ENCODE measurements at regions not wholly inside any gene's neighbourhood (a gene's known extent, or its start where the extent isn't known, plus 50 kb on each side); places are given as distances from the start of the nearest gene placed in this dataset.

GRCh38 chr20:23279836-23280235 lies 70.8 kb upstream of the NXT1 start:
- no peak for DNase-seq

- DNase-seq: no peak
Observed at GRCh38 chr20:23278172-23278571, 72.4 kb upstream of the NXT1 start.

- no peak for DNase-seq
Observed at GRCh38 chr20:23277316-23277715, 73.3 kb upstream of the NXT1 start.

- no peak for DNase-seq
Observed at GRCh38 chr20:23273776-23274175, 76.8 kb upstream of the NXT1 start.

DNA sequence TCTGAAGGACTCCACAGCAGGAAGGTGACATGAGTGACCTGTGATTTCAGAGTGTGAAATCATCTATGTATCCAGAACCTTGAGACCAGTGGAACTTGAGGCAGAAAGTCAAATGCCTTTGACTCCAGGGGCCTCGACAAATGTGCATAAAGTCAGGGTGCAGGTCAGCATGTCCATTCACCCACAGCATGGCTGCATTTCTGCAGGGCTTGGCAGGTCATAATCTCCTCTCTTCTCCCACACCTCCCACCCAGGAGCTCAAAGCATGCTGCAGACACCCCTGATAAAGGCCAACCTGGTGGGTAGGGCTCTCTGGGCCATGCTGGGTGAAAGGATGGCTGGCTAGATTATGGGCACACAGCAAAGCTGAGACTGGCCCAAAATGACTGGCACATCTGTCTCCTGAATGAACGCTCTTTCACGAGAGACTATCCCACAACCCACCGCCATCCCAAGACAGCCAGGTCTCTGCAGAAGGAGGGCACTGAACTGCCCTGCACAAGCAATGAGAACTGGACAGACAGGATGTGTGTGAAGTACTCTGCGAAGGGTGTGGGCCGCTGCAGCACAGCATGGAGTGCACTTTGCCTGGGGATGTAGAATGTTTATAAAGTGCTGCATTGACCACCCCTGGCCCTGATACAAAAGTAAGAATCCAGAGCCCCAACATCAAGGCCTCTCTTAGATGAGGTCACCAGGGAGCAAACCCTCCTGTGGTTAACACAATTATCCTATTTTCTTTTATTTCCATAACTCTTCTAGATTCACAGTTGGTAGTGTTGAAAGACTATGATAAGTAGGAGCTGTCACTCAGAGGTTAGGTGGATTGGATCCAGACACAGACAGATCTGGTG lies 78.2 kb upstream of the NXT1 start:
- DNase-seq: no peak

DNA sequence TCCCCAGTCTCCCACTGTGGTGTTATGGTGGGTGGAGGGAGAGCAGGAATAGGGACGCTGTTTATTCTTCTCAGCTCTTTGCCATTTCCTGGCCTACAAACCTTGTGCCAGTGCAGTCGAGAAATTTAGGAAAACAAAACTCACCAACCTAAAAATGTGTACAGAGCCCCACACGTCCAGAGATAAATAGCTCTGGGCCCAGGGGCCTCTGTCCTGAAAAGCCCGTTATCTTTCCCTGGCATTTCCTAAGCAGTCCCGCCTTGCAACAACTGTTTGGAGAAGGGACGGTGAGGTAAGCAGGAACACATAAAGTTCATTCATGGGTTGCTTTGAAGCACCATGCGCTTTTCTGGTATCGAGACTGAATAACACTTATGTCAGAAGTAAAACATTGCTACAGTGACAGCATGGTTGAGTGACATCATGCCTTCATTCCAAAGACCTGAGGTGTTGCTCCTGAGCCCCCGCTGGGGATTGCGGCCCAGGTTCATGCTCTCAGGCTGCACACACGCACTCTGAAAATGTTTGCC lies 80.1 kb upstream of the NXT1 start:
- DNase-seq: no peak

DNA sequence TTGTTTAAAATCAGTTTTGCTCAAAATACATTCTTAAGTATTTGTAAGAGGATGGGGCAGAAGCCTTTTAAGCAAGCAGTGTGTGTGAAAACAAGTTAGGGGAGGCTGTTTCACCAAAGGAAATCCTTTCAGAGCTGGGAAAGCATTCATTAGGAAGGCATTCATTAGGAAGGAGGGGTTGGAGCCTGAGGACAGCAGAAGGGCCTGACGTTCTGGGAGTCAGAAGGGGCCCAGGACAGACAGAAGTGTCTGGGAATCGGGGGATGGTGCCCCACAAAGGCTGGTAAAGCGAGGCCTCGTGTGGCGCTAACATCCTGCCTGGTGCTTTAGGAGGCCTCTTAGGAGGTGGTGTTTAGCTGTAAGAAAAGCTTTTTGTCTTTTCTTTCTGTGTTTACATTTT lies 80.6 kb upstream of the NXT1 start:
- DNase-seq: no peak

DNA sequence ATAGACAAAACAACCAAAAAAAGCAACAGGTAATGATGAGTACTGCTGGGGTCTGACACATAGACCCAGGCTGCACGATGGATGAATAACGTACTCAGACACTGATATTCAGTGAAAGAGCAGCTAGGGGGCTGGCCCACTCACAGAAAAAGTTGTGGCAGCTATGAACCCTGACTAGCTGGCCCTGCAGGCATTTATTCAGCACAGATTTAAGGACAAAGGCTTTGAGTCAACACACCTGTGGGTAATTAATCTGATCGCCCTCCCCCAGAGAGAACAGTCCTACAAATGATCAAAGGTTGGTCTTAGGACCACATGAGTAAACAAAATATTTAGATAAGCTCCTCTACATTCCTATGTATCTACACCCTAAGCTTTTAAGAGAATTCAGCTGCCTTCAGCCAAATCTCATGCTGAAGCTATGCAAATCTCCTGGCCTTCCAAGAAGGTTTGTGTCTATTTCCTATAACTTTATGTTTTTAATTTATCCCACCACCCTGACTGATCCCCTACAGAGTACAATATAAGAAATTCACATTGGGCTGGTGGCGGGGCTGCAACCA lies 81.7 kb upstream of the NXT1 start:
- DNase-seq: no peak

DNA sequence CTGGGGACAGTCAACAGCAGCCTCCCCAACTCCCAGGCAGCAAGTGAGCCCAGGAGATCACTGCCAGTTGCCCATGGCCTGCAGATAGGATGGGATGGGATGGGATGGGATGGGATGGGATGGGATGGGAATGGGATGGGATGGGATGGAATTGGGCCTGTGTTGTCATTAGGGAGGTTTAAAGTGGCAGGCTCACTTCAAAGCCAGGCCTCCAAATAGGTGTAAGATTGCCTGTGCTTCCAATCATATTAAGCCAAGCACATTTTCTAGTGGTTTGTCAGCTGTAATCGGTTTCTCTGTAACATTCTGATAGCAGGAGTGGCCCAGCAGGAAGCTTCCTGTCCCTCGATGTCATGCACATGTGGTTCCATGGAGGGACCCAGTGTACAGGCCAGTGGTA lies 82.7 kb upstream of the NXT1 start:
- DNase-seq: no peak

GRCh38 chr20:23266530-23267398 lies 83.8 kb upstream of the NXT1 start:
- DNase-seq: no peak

DNA sequence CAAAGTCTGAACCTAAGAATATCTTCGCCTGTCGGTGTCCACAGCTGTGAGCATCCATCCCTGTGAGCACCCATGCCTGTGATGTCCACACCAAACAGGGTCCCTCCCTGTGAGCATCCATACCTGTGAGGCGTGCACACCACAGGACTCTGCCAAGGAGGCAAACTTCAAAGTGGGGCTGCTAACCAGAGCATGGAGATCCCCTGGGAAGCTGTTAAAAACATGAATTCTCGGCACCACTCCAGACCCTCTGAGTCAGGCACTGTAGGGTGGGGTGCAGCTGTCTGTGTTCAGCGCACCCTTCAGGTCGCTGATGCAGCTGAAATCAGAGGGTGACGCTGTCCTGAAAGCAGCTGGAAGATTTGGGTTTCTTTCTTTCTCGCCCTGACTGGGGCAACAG lies 85.4 kb upstream of the NXT1 start:
- no peak for DNase-seq

- DNase-seq: no peak
Observed at GRCh38 chr20:23264545-23264944, 86.0 kb upstream of the NXT1 start.

GRCh38 chr20:23260181-23260840 lies 90.3 kb upstream of the NXT1 start:
- DNase-seq: no peak

DNA sequence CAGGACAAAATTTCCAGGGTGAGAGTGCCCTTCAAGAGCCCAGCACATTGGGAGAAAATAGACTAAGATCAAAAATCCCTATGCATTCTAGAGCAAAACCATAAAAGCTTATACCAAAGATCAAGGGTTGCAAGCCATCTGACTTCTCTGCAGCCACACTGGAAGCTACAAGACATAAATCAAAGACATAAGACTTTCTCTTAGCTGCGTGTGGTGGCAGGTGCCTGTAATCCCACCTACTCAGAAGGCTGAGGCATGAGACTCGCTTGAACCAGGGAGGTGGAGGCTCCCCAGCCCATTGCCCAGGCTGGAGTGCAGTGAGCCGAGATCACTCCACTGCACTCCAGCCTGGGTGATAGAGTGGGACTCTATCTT lies 91.9 kb upstream of the NXT1 start:
- no peak for DNase-seq

- peak; percentile 12 for DNase-seq
Observed at GRCh38 chr20:23257848-23258746, 92.5 kb upstream of the NXT1 start.

DNA sequence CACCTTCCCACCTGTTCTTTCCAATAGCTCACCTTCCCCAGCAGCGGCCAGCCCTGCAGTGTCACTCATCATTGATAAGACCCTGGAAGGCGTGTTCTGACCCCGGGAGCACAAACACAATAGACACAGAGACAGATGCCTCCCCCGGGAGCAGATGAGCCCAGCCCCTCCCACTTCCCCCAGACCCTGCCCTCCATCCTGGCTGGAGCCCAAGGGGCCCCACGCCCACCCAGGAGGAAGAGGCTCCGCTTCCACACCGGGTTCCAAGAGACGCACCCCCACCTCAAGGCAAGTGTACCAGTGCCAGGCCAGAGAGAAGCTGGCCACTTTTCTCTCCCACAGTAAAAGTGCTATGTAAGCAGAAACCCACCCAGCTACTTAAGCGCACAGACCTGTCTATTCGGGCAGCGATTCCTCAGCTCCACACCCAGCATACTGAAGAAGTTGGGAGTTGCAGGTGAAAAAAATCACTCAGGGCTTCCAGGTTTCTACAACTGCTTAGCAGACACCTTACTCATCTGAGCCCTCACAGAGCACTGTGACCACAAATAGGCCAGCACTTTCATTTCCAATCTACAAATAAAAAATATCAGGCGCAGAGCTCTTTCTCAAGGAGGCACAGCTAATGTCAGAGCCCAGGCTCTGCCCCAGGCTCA lies 93.4 kb upstream of the NXT1 start:
- no peak for DNase-seq

GRCh38 chr20:23255716-23256385 lies 94.7 kb upstream of the NXT1 start:
- DNase-seq: no peak

DNA sequence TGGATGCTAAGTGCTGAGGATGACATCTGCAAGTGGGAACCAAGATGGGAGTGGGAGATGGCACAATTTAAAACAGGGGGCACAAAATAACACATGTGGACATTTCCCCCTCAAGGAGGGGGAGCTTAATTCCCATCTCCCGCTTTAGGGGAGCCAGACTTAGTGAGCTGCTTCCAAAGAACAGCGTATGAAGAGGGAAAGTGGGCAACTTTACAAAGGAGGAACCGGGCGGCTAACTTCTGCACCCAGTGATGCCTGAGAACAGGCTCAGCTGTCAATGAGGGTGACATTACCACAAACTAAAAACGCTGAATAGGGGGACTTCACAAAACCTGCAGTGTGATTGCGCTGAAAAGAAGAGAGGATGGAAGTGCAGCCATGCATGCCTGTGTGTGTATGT lies 95.5 kb upstream of the NXT1 start:
- no peak for DNase-seq

GRCh38 chr20:23254505-23254904 lies 96.1 kb upstream of the NXT1 start:
- no peak for DNase-seq

- DNase-seq: no peak
Observed at GRCh38 chr20:23254034-23254433, 96.6 kb upstream of the NXT1 start.
